Smooth muscle cell (in vitro differentiated cells): ENCODE measurements at regions not wholly inside any gene's neighbourhood (a gene's known extent, or its start where the extent isn't known, plus 50 kb on each side); places are given as distances from the start of the nearest gene placed in this dataset.
"Not testable (repeated sequence)": the region's sequence is repeated elsewhere in the genome, so short reads cannot be mapped to it uniquely, and the experiment has no call there.

ENCODE experiments used
- DNase-seq: peaks from one replicate; lab custom pipeline; 2025; ENCODE audit not compliant: unreplicated experiment; lab: John Stamatoyannopoulos, UW
- H2AFZ ChIP-seq: fragments of 200-600 bp; sonication (generic); 2 replicates; pipeline ENCODE4 v1.6.0; 2016; ENCODE audit warnings: antibody characterized with exemption, low read depth, mild to moderate bottlenecking
- H3F3A ChIP-seq: fragments of 200-600 bp; sonication (generic); 2 replicates; pipeline ENCODE4 v1.6.0; 2017; ENCODE audit warnings: antibody characterized with exemption, low read depth
- H3K27ac ChIP-seq: fragments of 200-600 bp; sonication (generic); 2 replicates; pipeline ENCODE4 v1.5.1; 2016; ENCODE audit warnings: low read depth, mild to moderate bottlenecking
- H3K27me3 ChIP-seq: fragments of 200-600 bp; sonication (generic); 2 replicates; pipeline ENCODE4 v1.6.1; 2016; ENCODE audit warnings: low read depth, mild to moderate bottlenecking
- H3K36me3 ChIP-seq: fragments of 200-600 bp; sonication (generic); 2 replicates; pipeline ENCODE4 v1.5.1; 2016; ENCODE audit warnings: low read depth
- H3K4me1 ChIP-seq: fragments of 200-600 bp; sonication (generic); 2 replicates; pipeline ENCODE4 v1.5.1; 2016; ENCODE audit warnings: low read depth
- H3K4me2 ChIP-seq: fragments of 200-600 bp; sonication (generic); 2 replicates; pipeline ENCODE4 v1.6.0; 2016; ENCODE audit warnings: mild to moderate bottlenecking
- H3K4me3 ChIP-seq: fragments of 200-600 bp; sonication (generic); 2 replicates; pipeline ENCODE4 v1.5.1; 2016; ENCODE audit warnings: mild to moderate bottlenecking
- H3K79me2 ChIP-seq: fragments of 200-600 bp; sonication (generic); 2 replicates; pipeline ENCODE4 v1.6.0; 2016; ENCODE audit warnings: low read depth, mild to moderate bottlenecking
- H3K9ac ChIP-seq: fragments of 200-600 bp; sonication (generic); 2 replicates; pipeline ENCODE4 v1.6.0; 2016; ENCODE audit warnings: low read depth
- H3K9me3 ChIP-seq: fragments of 200-600 bp; sonication (generic); replicated peaks from 2 replicates; pipeline ENCODE4 v1.5.1; 2016; ENCODE audit warnings: low read depth
- H4K20me1 ChIP-seq: fragments of 200-600 bp; sonication (generic); 2 replicates; pipeline ENCODE4 v1.6.0; 2016; ENCODE audit warnings: low read depth
- CTCF ChIP-seq: fragments of 200-600 bp; sonication (generic); IDR thresholded peaks from 2 replicates; pipeline ENCODE4 v1.5.1; 2017; ENCODE audit warnings: borderline replicate concordance, mild to moderate bottlenecking, antibody characterized with exemption; ENCODE audit not compliant: insufficient read depth, poor library complexity, severe bottlenecking
- WGBS: methylation state at CpG from one replicate; pipeline ENCODE4 v1.1.7; 2016; ENCODE audit warnings: low lambda C conversion rate; 5-methylcytosine and 5-hydroxymethylcytosine counted together

- TF ChIP-seq CTCF = no peak
- 84% methylated on average over 5 of the region's 5 CpGs for WGBS
- H3F3A ChIP-seq = no peaks in the 10 kb centered on the region
Measured at GRCh38 chr9:78905986-78906755, 609.2 kb downstream of the PSAT1 start.

GRCh38 chr9:78909566-78909965, 612.6 kb downstream of the PSAT1 start:
- no peak for TF ChIP-seq CTCF
- no peak overlapping the region for H3K27ac ChIP-seq
- no peaks in the 10 kb centered on the region for H3K79me2 ChIP-seq
- H3K9me3 ChIP-seq = no peaks in the 10 kb centered on the region
- no peak for DNase-seq
- H2AFZ ChIP-seq = no peak overlapping the region
- WGBS = 94% methylated on average over 2 of the region's 2 CpGs
- H3K4me1 ChIP-seq = no peaks in the 10 kb centered on the region
- H3F3A ChIP-seq = no peaks in the 10 kb centered on the region
- no peak overlapping the region for H3K4me3 ChIP-seq
- no peak overlapping the region for H3K4me2 ChIP-seq
- no peaks in the 10 kb centered on the region for H4K20me1 ChIP-seq
- no peaks in the 10 kb centered on the region for H3K27me3 ChIP-seq
- no peaks in the 10 kb centered on the region for H3K36me3 ChIP-seq
- H3K9ac ChIP-seq = no peak overlapping the region

More at GRCh38 chr9:78905986-78906755, 609.2 kb downstream of the PSAT1 start:
- no peaks in the 10 kb centered on the region for H4K20me1 ChIP-seq
- H3K27me3 ChIP-seq = no peaks in the 10 kb centered on the region
- H3K36me3 ChIP-seq = no peaks in the 10 kb centered on the region
- no peak overlapping the region for H3K9ac ChIP-seq
- H3K4me2 ChIP-seq = no peak overlapping the region
- H3K79me2 ChIP-seq = no peaks in the 10 kb centered on the region
- no peak overlapping the region for H3K27ac ChIP-seq
- no peak for DNase-seq
- H3K9me3 ChIP-seq = no peaks in the 10 kb centered on the region
- no peaks in the 10 kb centered on the region for H3K4me1 ChIP-seq
- H2AFZ ChIP-seq = no peak overlapping the region
- no peak overlapping the region for H3K4me3 ChIP-seq

- 97% methylated on average over 2 of the region's 2 CpGs for WGBS
- H3K9me3 ChIP-seq, H3K9ac ChIP-seq, H3K4me3 ChIP-seq, H2AFZ ChIP-seq, H3F3A ChIP-seq, H4K20me1 ChIP-seq, DNase-seq, H3K27ac ChIP-seq, H3K79me2 ChIP-seq, H3K4me1 ChIP-seq, H3K27me3 ChIP-seq, H3K36me3 ChIP-seq, H3K4me2 ChIP-seq: not testable (repeated sequence)
Measured at GRCh38 chr9:78916884-78917283, 620.0 kb downstream of the PSAT1 start.

GRCh38 chr9:78918976-78919375, 622.1 kb downstream of the PSAT1 start:
- no peak overlapping the region for H2AFZ ChIP-seq
- no peaks in the 10 kb centered on the region for H4K20me1 ChIP-seq
- H3K27me3 ChIP-seq = no peaks in the 10 kb centered on the region
- 71% methylated on average over 3 of the region's 3 CpGs for WGBS
- H3K79me2 ChIP-seq = no peaks in the 10 kb centered on the region
- H3K9ac ChIP-seq = no peak overlapping the region
- H3K4me1 ChIP-seq = no peaks in the 10 kb centered on the region
- H3F3A ChIP-seq = no peaks in the 10 kb centered on the region
- no peak overlapping the region for H3K27ac ChIP-seq
- H3K36me3 ChIP-seq = no peaks in the 10 kb centered on the region
- H3K4me3 ChIP-seq = no peak overlapping the region
- H3K4me2 ChIP-seq = no peak overlapping the region
- DNase-seq = no peak
- no peak for TF ChIP-seq CTCF
- H3K9me3 ChIP-seq = no peaks in the 10 kb centered on the region
